ENCODE measurements at regions not wholly inside any gene's neighbourhood (a gene's known extent, or its start where the extent isn't known, plus 50 kb on each side); places are given as distances from the start of the nearest gene placed in this dataset.

DNA sequence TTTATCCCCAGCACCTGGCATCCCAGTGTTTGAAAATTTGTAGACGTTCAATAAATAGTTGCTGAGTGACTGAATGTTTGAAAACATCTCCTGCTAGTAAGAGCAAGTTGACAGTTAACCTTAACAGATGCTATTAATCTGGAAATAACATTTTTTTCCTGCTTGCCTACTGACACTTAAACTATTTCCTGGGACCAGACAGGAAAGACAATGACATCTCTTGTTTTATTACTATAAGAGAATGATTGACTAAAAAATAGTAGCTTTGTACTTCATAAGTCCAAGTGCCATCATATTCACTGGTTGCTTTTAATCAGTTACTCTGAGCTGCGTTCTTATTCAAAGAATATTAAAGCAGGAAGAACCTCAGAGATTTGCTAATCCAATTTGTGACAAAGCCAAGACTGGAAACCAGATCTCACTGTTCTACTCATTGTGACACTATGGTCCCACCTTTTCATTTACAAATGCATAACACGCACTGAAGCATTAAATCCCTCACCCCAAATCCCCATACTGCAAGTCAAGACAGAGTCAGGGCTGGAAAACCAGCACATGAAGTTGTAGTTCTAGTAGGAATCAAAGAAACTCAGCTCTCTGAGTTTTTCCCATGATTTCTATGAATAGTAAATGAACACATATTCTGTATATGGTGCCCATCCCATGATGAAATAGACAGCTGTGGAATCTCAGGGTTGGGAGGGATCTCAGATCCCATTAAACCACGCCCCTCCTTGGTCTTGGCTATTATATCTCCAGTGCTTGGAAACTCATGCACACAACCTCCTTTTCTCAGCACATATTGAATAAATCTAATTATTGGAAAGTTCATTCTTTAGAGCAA is 212.7 kb upstream of the P2RY1 start:
- no peaks in the 10 kb centered on the region for H3K27me3 ChIP-seq (replicated peaks)
- no peak for DNase-seq
- no peak overlapping the region for H3K27ac ChIP-seq
- H3K4me3 ChIP-seq (ENCODE audit: low read depth, low read length): no peak overlapping the region
- TF ChIP-seq, protein P1, sequence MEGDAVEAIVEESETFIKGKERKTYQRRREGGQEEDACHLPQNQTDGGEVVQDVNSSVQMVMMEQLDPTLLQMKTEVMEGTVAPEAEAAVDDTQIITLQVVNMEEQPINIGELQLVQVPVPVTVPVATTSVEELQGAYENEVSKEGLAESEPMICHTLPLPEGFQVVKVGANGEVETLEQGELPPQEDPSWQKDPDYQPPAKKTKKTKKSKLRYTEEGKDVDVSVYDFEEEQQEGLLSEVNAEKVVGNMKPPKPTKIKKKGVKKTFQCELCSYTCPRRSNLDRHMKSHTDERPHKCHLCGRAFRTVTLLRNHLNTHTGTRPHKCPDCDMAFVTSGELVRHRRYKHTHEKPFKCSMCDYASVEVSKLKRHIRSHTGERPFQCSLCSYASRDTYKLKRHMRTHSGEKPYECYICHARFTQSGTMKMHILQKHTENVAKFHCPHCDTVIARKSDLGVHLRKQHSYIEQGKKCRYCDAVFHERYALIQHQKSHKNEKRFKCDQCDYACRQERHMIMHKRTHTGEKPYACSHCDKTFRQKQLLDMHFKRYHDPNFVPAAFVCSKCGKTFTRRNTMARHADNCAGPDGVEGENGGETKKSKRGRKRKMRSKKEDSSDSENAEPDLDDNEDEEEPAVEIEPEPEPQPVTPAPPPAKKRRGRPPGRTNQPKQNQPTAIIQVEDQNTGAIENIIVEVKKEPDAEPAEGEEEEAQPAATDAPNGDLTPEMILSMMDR (IDR thresholded peaks at IDR 0.05; ENCODE audit: low read depth, low read length, missing control alignments): no peak
- in situ Hi-C loops (cut with HindIII; ENCODE audit: low pct_ligation_motif_present, low sequenced_read_pairs): no loop called here
- H3K36me3 ChIP-seq (replicated peaks): no peaks in the 10 kb centered on the region

- H3K27me3 ChIP-seq (replicated peaks): no peaks in the 10 kb centered on the region
- H3K4me3 ChIP-seq (ENCODE audit: low read depth, low read length): no peak overlapping the region
- H3K36me3 ChIP-seq (replicated peaks): no peaks in the 10 kb centered on the region
- no peak for DNase-seq
- TF ChIP-seq, protein P1 (IDR thresholded peaks at IDR 0.05; ENCODE audit: low read depth, low read length, missing control alignments): no peak
- in situ Hi-C loops (cut with HindIII; ENCODE audit: low pct_ligation_motif_present, low sequenced_read_pairs): no loop called here
- H3K27ac ChIP-seq: no peak overlapping the region
Observed at GRCh38 chr3:152622811-152623167, 212.1 kb upstream of the P2RY1 start.

DNA sequence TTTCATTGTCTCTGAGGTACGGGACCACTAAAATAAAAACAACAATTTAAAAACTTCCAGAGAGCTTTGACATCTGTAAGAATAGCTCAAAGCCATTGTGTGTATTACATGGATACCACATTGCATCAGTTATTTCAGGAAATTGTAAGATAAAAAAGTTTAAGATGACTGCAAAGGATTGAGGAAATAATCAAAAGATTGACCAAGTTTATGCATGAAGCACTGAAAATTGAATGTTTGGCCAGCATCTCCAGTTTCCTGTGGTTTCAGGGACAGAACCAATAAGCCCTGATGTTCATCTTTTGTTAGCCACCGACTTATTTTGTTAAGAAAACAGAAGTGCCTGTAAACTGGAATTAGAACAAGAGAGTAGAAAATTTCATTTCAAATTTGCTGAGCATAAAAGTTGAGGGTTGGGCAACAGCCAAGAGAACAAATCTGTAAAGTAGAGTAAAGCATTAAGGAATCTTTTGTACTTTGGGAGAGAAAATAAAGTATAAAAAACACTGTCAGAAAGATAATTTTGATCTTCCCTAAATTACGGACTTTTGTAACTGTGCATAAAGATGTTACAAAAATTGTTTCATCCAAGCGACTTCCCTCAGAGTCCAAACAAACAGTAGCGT is 211.5 kb upstream of the P2RY1 start:
- no peak overlapping the region for H3K27ac ChIP-seq
- in situ Hi-C loops (cut with HindIII; ENCODE audit: low pct_ligation_motif_present, low sequenced_read_pairs): no loop called here
- TF ChIP-seq, protein P1 (IDR thresholded peaks at IDR 0.05; ENCODE audit: low read depth, low read length, missing control alignments): no peak
- H3K36me3 ChIP-seq (replicated peaks): no peaks in the 10 kb centered on the region
- no peak for DNase-seq
- no peak overlapping the region for H3K4me3 ChIP-seq (ENCODE audit: low read depth, low read length)
- H3K27me3 ChIP-seq (replicated peaks): no peaks in the 10 kb centered on the region

DNA sequence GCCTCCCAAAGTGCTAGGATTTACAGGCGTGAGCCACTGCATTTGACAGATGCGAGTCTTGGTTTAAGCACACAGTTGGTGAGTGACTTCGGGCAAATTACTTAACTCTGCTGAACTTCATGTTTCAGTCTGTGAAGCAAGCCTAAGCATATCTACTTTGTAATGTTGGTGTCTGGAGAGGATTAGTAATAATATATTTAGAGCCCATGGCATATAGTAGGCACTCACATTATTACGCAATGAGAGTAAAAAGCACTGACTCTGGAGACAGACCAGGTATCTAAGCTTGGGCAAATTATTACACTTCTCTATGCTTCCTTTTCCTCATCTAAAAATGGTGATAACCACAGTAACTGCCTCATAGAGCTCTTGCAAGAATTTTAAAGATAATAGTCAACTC is 208.7 kb upstream of the P2RY1 start:
- DNase-seq: no peak
- TF ChIP-seq, protein P1 (IDR thresholded peaks at IDR 0.05; ENCODE audit: low read depth, low read length, missing control alignments): no peak
- Histone ChIP-seq H3K27ac (no peak overlapping the region), H3K36me3 (replicated peaks) (no peaks in the 10 kb centered on the region), H3K27me3 (replicated peaks) (no peaks in the 10 kb centered on the region), H3K4me3 (ENCODE audit: low read depth, low read length) (no peak overlapping the region)
- in situ Hi-C loops (cut with HindIII; ENCODE audit: low pct_ligation_motif_present, low sequenced_read_pairs): no loop called here

- no peaks in the 10 kb centered on the region for H3K27me3 ChIP-seq (replicated peaks)
- no peak overlapping the region for H3K4me3 ChIP-seq (ENCODE audit: low read depth, low read length)
- in situ Hi-C loops (cut with HindIII; ENCODE audit: low pct_ligation_motif_present, low sequenced_read_pairs): no loop called here
- H3K27ac ChIP-seq: no peak overlapping the region
- DNase-seq: no peak
- H3K36me3 ChIP-seq (replicated peaks): no peaks in the 10 kb centered on the region
- TF ChIP-seq, protein P1 (IDR thresholded peaks at IDR 0.05; ENCODE audit: low read depth, low read length, missing control alignments): no peak
Observed at GRCh38 chr3:152628496-152628895, 206.4 kb upstream of the P2RY1 start.

All from brain microvascular endothelial cell (primary cell).